Muscle layer of colon (tissue), 2 donors: ENCODE measurements at regions not wholly inside any gene's neighbourhood (a gene's known extent, or its start where the extent isn't known, plus 50 kb on each side); places are given as distances from the start of the nearest gene placed in this dataset.
A peak's percentile ranks its signal among the peaks of the same experiment; 100 is the strongest.
"Not testable (repeated sequence)": the region's sequence is repeated elsewhere in the genome, so short reads cannot be mapped to it uniquely, and the experiment has no call there.

Source experiments
- H3K27ac ChIP-seq: one replicate; pipeline ENCODE4 v1.7.0; 2013; ENCODE audit warnings: low read depth, mild to moderate bottlenecking, low read length, moderate library complexity
- H3K27me3 ChIP-seq, 2 donors: one replicate each; pipeline ENCODE4 v1.7.0; 2013; ENCODE audit warnings: low read length in 2 of 2, mild to moderate bottlenecking in 2 of 2; ENCODE audit not compliant: insufficient read depth in 2 of 2, control insufficient read depth in 1 of 2
- H3K36me3 ChIP-seq: one replicate; pipeline ENCODE4 v1.7.0; 2013; ENCODE audit warnings: mild to moderate bottlenecking, low read length; ENCODE audit not compliant: insufficient read depth
- H3K4me1 ChIP-seq: one replicate; pipeline ENCODE4 v1.7.0; 2013; ENCODE audit warnings: mild to moderate bottlenecking, low read length; ENCODE audit not compliant: insufficient read depth
- H3K4me3 ChIP-seq, 2 donors: one replicate each; pipeline ENCODE4 v1.7.0; 2013; ENCODE audit warnings: low read length in 2 of 2, low read depth in 1 of 2, mild to moderate bottlenecking in 1 of 2, moderate library complexity in 1 of 2
- H3K9ac ChIP-seq: one replicate; pipeline ENCODE4 v1.7.0; 2013; ENCODE audit warnings: low read length
- H3K9me3 ChIP-seq: one replicate; pipeline ENCODE4 v1.7.0; 2013; ENCODE audit warnings: mild to moderate bottlenecking, low read length
- donor health status: abdominal sarcoma.
- donor health status: Adenocarcinoma of cecum.

GRCh38 chr10:21363092-21363730 is 162.3 kb downstream of the SKIDA1 start:
- H3K9ac ChIP-seq = no peak overlapping the region
- no peaks in the 10 kb centered on the region for H3K36me3 ChIP-seq
- no peak overlapping the region for H3K27ac ChIP-seq
- H3K9me3 ChIP-seq = no peaks in the 10 kb centered on the region
- no peaks in the 10 kb centered on the region for H3K27me3 ChIP-seq
- no peak overlapping the region for H3K4me3 ChIP-seq
- no peaks in the 10 kb centered on the region for H3K4me1 ChIP-seq

GRCh38 chr10:21359202-21359601 is 166.3 kb downstream of the SKIDA1 start:
- Histone ChIP-seq H3K4me3 (no peak overlapping the region), H3K36me3 (no peaks in the 10 kb centered on the region), H3K4me1 (no peaks in the 10 kb centered on the region), H3K27ac (no peak overlapping the region), H3K9me3 (no peaks in the 10 kb centered on the region), H3K27me3 (no peaks in the 10 kb centered on the region), H3K9ac (no peak overlapping the region)

- H3K4me1 ChIP-seq = peaks cover under 1% of the 10 kb centered on the region
- no peak overlapping the region for H3K4me3 ChIP-seq
- no peaks in the 10 kb centered on the region for H3K36me3 ChIP-seq
- no peaks in the 10 kb centered on the region for H3K27me3 ChIP-seq
- H3K27ac ChIP-seq = no peak overlapping the region
- H3K9ac ChIP-seq = no peak overlapping the region
- H3K9me3 ChIP-seq = no peaks in the 10 kb centered on the region
Measured at GRCh38 chr10:21355591-21356011, 169.9 kb downstream of the SKIDA1 start.

DNA sequence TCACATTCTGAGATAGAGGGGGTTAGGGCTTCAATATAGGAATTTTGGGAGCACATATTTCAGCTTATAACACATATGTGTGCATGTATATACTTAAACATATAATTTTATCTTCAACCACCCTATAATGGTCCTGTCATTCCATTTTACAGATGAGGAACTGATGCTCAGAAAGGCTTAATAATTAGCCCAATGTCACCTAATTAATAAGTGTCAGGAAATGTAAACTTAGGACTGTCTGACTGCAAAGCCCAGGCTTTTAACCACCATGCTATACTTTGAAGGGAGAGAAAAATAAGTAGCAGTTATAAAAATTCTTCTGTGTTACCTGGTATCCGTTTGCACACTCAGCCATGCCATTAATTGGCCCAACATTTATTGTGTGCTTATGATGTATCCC is 172.6 kb downstream of the SKIDA1 start:
- Histone ChIP-seq H3K4me1 (peaks cover 10% of the 10 kb centered on the region), H3K9ac (no peak overlapping the region)

GRCh38 chr10:21351594-21351993 is 173.9 kb downstream of the SKIDA1 start:
- not testable (repeated sequence) for H3K4me3 ChIP-seq, H3K9ac ChIP-seq, H3K27ac ChIP-seq, H3K9me3 ChIP-seq, H3K36me3 ChIP-seq, H3K4me1 ChIP-seq, H3K27me3 ChIP-seq

More for the DNA sequence above, 172.6 kb downstream of the SKIDA1 start:
- Histone ChIP-seq H3K4me3 (no peak overlapping the region), H3K36me3 (no peaks in the 10 kb centered on the region), H3K9me3 (no peaks in the 10 kb centered on the region), H3K27ac (no peak overlapping the region), H3K27me3 (no peaks in the 10 kb centered on the region)

- Histone ChIP-seq H3K4me3 (no peak overlapping the region), H3K27ac (peak overlapping the region; percentile 1), H3K9ac (no peak overlapping the region), H3K4me1 (peaks cover 10% of the 10 kb centered on the region), H3K9me3 (no peaks in the 10 kb centered on the region), H3K27me3 (no peaks in the 10 kb centered on the region), H3K36me3 (no peaks in the 10 kb centered on the region)
Measured at GRCh38 chr10:21349912-21350286, 175.6 kb downstream of the SKIDA1 start.

DNA sequence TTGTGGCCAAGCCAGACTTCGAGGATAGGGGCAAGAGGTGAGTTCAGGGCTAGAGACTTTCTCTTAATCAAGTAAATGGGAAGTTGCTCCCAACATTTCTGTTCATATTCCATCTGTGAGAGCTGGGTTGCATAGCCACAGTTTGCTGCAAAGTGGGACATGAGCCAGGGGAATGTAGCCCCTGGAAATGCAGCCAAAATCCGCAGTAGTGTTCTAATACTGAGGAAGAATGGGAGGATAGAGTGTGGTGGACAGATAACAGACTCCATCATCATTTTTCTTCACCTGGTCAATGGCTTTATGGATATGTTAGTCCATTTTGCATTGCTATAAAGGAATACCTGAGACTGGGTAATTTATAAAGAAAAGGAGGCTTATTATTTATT is 177.7 kb downstream of the SKIDA1 start:
- no peak overlapping the region for H3K27ac ChIP-seq
- no peak overlapping the region for H3K9ac ChIP-seq
- peaks cover 10% of the 10 kb centered on the region for H3K4me1 ChIP-seq
- no peak overlapping the region for H3K4me3 ChIP-seq
- H3K9me3 ChIP-seq = no peaks in the 10 kb centered on the region
- H3K36me3 ChIP-seq = no peaks in the 10 kb centered on the region
- no peaks in the 10 kb centered on the region for H3K27me3 ChIP-seq

DNA sequence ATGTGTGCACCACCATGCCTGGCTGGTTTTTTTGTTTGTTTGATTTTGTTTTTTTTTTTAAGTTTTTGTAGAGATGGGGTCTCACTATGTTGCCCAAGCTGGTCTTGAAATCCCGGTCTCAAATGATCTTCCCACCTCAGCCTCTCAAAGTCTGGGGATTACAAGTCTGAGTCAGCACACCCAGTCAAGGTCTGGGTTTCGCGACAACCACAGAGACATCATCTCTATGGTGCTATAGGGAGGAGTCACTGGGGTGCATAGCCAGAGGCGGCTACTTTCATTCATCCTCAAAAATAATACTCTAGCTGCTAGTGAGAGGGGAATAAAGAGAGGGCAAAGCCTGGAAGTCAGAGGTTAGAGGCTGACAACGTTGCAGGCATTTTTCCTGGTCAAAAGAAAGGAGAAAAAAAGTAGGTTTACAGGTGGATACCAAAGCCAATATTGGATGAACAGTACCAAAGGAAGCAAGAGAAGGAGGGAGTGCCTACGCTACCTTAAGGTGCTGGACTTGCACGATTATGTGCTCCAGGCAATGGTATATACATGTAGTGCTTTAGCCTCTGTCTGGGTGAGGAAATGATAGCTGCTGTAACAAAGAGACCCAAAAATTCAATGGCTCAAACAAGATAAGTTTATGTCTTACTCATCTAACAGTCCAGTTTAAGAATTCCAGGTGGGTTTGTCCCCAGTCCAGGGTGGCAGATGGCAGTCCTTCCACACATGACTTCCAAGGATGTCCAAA is 178.3 kb downstream of the SKIDA1 start:
- Histone ChIP-seq H3K9ac (no peak overlapping the region), H3K36me3 (no peaks in the 10 kb centered on the region), H3K27me3 (no peaks in the 10 kb centered on the region), H3K27ac (no peak overlapping the region), H3K4me1 (peaks cover 10% of the 10 kb centered on the region), H3K4me3 (no peak overlapping the region), H3K9me3 (no peaks in the 10 kb centered on the region)

GRCh38 chr10:21343087-21343486 is 182.4 kb downstream of the SKIDA1 start:
- Histone ChIP-seq H3K9ac (no peak overlapping the region), H3K4me1 (no peaks in the 10 kb centered on the region), H3K9me3 (no peaks in the 10 kb centered on the region), H3K4me3 (no peak overlapping the region), H3K27me3 (no peaks in the 10 kb centered on the region), H3K27ac (no peak overlapping the region), H3K36me3 (no peaks in the 10 kb centered on the region)

- H3K4me3 ChIP-seq, H3K4me1 ChIP-seq, H3K9ac ChIP-seq, H3K9me3 ChIP-seq, H3K27ac ChIP-seq, H3K27me3 ChIP-seq, H3K36me3 ChIP-seq: not testable (repeated sequence)
Measured at GRCh38 chr10:21342499-21342898, 183.0 kb downstream of the SKIDA1 start.

GRCh38 chr10:21340331-21340730 is 185.2 kb downstream of the SKIDA1 start:
- H3K9ac ChIP-seq = no peak overlapping the region

More at GRCh38 chr10:21340331-21340730, 185.2 kb downstream of the SKIDA1 start:
- H3K4me1 ChIP-seq = no peaks in the 10 kb centered on the region
- no peaks in the 10 kb centered on the region for H3K36me3 ChIP-seq
- H3K4me3 ChIP-seq = no peak overlapping the region
- no peak overlapping the region for H3K27ac ChIP-seq
- H3K9me3 ChIP-seq = no peaks in the 10 kb centered on the region
- no peaks in the 10 kb centered on the region for H3K27me3 ChIP-seq
